SJSA1 (cell line): ENCODE measurements at regions not wholly inside any gene's neighbourhood (a gene's known extent, or its start where the extent isn't known, plus 50 kb on each side); places are given as distances from the start of the nearest gene placed in this dataset.

Experiments used
- DNase-seq, 2 experiments: peaks; one replicate each; pipeline ENCODE4 v3.0.0-alpha.2; 2015 to 2020; ENCODE audit warnings: low spot score in 2 of 2, low read depth in 1 of 2
- H3K27ac ChIP-seq: fragments of 250-450 bp; sonication (Bioruptor Pico); 2 replicates; pipeline ENCODE4 v1.5.1; 2020; ENCODE audit warnings: mild to moderate bottlenecking, moderate library complexity
- H3K27me3 ChIP-seq: fragments of 250-450 bp; sonication (Bioruptor Pico); replicated peaks from 2 replicates; pipeline ENCODE4 v1.5.1; 2020; ENCODE audit warnings: mild to moderate bottlenecking, moderate library complexity
- H3K36me3 ChIP-seq: fragments of 250-450 bp; sonication (Bioruptor Pico); 2 replicates; pipeline ENCODE4 v1.5.1; 2020; ENCODE audit warnings: mild to moderate bottlenecking
- H3K4me1 ChIP-seq: fragments of 250-450 bp; sonication (Bioruptor Pico); replicated peaks from 2 replicates; pipeline ENCODE4 v1.6.1; 2021; ENCODE audit warnings: mild to moderate bottlenecking
- H3K4me3 ChIP-seq: fragments of 250-450 bp; sonication (Bioruptor Pico); 2 replicates; pipeline ENCODE4 v1.5.1; 2020; ENCODE audit warnings: mild to moderate bottlenecking
- H3K9me3 ChIP-seq: fragments of 250-450 bp; sonication (Bioruptor Pico); replicated peaks from 2 replicates; pipeline ENCODE4 v1.5.1; 2020; ENCODE audit warnings: mild to moderate bottlenecking

DNA sequence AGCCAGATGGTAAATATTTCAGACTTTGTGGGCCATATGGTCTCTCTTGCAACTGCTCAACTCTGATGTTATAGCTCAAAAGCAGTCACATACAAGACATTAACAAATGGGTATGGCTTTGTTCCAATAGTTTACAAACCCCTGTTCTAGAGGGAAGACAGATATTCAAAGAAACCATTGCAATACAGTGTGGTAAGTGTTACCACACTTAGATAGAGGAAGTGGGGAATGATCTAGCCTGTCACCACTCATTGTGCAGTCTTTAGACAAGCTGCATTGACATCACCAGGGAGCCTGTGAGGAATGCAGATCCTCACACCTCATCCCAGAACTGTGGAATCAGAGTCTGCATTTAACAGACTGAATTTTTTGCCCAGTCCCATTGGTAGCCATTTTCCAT, 80.0 kb upstream of the RGS6 start:
- no peaks in the 10 kb centered on the region for H3K4me1 ChIP-seq
- DNase-seq: no peak
- H3K27me3 ChIP-seq: no peaks in the 10 kb centered on the region
- H3K27ac ChIP-seq: no peak overlapping the region
- no peaks in the 10 kb centered on the region for H3K36me3 ChIP-seq
- no peak overlapping the region for H3K4me3 ChIP-seq
- no peaks in the 10 kb centered on the region for H3K9me3 ChIP-seq

DNA sequence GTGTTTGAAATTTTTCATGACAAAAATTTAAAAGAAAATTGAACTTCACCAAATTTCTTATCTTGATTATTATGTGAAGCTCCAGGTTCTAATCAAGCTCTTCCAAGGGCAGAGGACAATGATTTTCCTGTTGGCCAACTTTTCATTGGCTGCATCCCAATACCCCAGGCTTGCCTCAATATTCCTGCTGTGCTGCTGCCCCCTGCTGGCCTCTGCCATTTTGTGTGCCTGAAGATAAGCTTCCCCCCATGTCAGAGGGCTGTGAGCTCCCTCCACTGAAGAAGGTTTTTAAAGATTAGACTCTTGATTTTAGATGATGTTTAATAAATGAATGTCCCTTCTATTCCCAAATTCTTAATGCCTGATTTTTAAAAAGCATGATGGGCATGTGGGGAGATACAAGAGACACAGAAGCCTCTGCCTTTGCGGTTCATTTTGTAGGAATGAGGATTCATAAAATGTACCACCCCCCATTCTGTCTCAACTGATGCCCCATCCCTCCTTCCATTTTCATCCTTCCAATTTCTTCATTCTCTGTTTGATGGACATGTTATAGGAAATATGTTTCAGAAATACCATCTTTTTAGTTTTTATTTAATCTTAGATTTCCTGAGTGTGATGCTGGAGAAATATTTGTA, 76.7 kb upstream of the RGS6 start:
- Histone ChIP-seq H3K27me3 (no peaks in the 10 kb centered on the region), H3K27ac (no peak overlapping the region), H3K36me3 (no peaks in the 10 kb centered on the region), H3K4me1 (no peaks in the 10 kb centered on the region), H3K4me3 (no peak overlapping the region), H3K9me3 (no peaks in the 10 kb centered on the region)
- DNase-seq: peak; percentile 50 to 74

GRCh38 chr14:71856199-71856919, 75.9 kb upstream of the RGS6 start:
- Histone ChIP-seq H3K36me3 (no peaks in the 10 kb centered on the region), H3K27me3 (no peaks in the 10 kb centered on the region), H3K4me1 (no peaks in the 10 kb centered on the region), H3K9me3 (no peaks in the 10 kb centered on the region), H3K27ac (no peak overlapping the region), H3K4me3 (no peak overlapping the region)
- DNase-seq: no peak

DNA sequence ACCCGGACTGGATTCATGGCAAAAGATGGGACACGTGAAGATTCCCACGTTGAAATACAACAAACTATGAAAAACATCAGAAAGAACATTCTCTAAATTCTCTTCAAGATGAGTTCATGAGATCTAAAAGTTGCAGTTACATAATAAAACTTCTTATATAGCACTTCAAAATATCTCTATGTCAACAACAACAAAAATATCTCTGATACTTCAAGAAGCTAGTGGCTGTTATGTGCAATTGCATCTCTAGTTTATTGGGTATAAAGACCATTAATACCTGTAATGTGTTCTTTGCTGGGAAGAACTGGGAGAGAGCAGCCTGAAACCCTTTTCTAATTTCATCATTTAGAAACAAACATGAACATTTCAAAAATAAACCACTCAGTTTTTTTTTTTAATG, 69.2 kb upstream of the RGS6 start:
- Histone ChIP-seq H3K27ac (no peak overlapping the region), H3K9me3 (no peaks in the 10 kb centered on the region), H3K27me3 (no peaks in the 10 kb centered on the region), H3K36me3 (no peaks in the 10 kb centered on the region), H3K4me1 (no peaks in the 10 kb centered on the region), H3K4me3 (no peak overlapping the region)
- no peak for DNase-seq

- Histone ChIP-seq H3K9me3 (no peaks in the 10 kb centered on the region), H3K27ac (no peak overlapping the region), H3K4me3 (no peak overlapping the region), H3K36me3 (no peaks in the 10 kb centered on the region), H3K27me3 (no peaks in the 10 kb centered on the region), H3K4me1 (no peaks in the 10 kb centered on the region)
- no peak for DNase-seq
Observed at GRCh38 chr14:71863766-71864165, 68.5 kb upstream of the RGS6 start.
